VCaP (cell line): ENCODE measurements at regions not wholly inside any gene's neighbourhood (a gene's known extent, or its start where the extent isn't known, plus 50 kb on each side); places are given as distances from the start of the nearest gene placed in this dataset.
A peak's percentile ranks its signal among the peaks of the same experiment; 100 is the strongest.

ENCODE experiments used
- H3K27ac ChIP-seq: fragments of 450-650 bp; 2 replicates; pipeline ENCODE4 v1.5.1; 2017
- TF ChIP-seq, protein P1 (sequence below): fragments of 450-650 bp; conservative IDR thresholded peaks from 2 replicates; pipeline ENCODE4 v1.5.1; 2017; ENCODE audit warnings: mild to moderate bottlenecking, moderate library complexity

- TF ChIP-seq, protein P1, sequence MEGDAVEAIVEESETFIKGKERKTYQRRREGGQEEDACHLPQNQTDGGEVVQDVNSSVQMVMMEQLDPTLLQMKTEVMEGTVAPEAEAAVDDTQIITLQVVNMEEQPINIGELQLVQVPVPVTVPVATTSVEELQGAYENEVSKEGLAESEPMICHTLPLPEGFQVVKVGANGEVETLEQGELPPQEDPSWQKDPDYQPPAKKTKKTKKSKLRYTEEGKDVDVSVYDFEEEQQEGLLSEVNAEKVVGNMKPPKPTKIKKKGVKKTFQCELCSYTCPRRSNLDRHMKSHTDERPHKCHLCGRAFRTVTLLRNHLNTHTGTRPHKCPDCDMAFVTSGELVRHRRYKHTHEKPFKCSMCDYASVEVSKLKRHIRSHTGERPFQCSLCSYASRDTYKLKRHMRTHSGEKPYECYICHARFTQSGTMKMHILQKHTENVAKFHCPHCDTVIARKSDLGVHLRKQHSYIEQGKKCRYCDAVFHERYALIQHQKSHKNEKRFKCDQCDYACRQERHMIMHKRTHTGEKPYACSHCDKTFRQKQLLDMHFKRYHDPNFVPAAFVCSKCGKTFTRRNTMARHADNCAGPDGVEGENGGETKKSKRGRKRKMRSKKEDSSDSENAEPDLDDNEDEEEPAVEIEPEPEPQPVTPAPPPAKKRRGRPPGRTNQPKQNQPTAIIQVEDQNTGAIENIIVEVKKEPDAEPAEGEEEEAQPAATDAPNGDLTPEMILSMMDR: no peak
- peak overlapping the region; percentile 34; the same call in 1 of the 2 replicates for H3K27ac ChIP-seq
These were observed 259.4 kb downstream of the GPD2 start for GRCh38 chr2:156695595-156695994.

DNA sequence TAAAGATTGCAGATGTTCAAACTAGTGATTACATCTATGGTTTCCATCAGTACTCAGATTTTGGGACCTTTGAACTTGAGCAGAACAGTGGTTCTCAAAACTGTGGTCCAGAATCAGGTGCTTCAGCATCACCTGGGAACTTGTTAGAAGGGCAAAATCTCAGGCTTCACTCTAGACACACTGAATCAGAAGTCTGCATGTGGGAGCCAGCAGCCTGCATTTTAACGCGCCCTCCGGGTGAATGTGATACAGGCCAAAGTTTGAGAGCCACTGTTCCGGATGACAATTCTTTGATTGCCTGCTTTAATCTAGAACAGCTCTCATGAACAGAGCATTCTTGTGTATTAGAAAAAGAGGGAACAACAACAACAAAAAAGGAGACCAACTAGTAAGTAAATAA lies 261.7 kb downstream of the GPD2 start:
- no peak overlapping the region for H3K27ac ChIP-seq
- TF ChIP-seq, protein P1: no peak

- TF ChIP-seq, protein P1: no peak
- H3K27ac ChIP-seq: no peak overlapping the region
These were observed 264.5 kb downstream of the GPD2 start for GRCh38 chr2:156700681-156701080.

DNA sequence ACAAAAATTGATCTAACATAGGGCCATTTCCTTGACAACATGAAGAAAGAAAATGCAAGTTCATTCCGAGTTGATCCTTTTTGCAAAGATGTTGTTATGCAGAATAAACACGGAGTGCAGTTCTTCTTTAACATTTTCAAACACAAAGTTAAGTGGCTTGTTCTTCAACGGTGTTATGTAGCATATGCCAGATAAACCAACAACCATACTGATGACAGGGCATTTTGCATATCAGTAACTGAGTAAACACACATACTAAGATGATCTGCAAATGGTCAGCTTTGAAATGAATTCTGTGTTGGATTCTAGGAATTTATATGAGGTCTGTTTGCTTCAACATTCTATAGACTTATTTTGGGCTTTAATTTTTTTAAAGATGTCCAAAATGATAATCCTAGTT lies 266.4 kb downstream of the GPD2 start:
- H3K27ac ChIP-seq: no peak overlapping the region
- TF ChIP-seq, protein P1: no peak

DNA sequence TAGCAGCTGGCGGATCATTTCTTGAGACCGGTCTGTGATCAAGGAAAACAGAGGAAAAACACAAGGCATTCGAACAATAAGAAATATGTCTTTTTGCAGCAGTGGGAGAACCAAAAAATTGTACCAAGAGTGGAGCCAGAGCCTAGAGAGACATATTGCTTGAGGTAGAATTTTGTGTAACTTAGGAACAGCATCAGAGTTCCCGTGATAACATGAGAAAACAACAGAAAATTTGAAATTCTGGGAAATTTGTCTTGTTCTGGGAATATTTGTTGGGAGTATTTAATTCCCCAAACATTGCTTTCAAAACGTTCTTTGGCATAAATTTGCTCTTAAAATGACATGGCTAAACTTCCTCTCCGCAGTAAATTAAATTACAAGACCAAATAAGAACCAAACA lies 267.5 kb downstream of the GPD2 start:
- no peak overlapping the region for H3K27ac ChIP-seq
- TF ChIP-seq, protein P1: no peak

DNA sequence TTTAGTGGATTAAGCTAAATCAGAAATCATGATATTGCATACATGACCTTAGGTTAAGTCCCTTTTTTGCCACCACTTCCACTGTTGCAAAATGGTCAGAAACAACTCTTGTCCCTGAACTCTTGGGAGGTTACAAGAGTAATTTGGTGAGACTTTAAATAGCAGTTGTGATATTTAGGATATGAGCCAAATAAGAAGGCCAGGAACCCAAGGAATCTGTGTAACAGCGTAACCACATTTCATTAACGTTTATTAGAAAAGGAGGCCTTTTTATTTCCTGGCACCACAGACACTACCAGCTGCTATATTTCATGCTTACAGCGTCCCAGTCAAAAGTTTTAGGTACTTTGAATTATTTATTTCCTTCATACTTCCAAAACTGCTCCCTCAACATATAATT lies 268.0 kb downstream of the GPD2 start:
- TF ChIP-seq, protein P1: no peak
- no peak overlapping the region for H3K27ac ChIP-seq

- TF ChIP-seq, protein P1: no peak
- H3K27ac ChIP-seq: no peak overlapping the region
These were observed 268.4 kb downstream of the GPD2 start for GRCh38 chr2:156704617-156705016.

DNA sequence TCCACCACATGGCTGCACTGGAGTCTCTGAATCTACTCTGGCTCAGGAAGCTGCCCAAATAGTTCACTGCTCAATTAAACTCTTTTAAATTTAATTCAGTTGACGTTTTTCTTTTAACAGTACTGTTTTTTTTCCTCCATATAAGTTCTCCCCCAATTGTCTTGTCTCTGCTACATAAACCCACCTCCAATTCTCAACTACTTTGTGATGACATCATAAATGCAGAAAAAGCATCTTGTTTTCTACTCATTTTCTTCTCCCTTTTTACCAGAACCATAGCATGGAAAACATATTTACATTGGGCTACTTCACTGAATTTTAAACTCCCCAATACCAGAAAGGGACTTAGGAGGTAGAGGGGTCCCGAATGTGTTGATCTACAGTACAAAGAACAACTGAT lies 270.4 kb downstream of the GPD2 start:
- TF ChIP-seq, protein P1: no peak
- H3K27ac ChIP-seq: no peak overlapping the region
